COR-L47 (cell line): ENCODE measurements at regions not wholly inside any gene's neighbourhood (a gene's known extent, or its start where the extent isn't known, plus 50 kb on each side); places are given as distances from the start of the nearest gene placed in this dataset.
"Not testable (repeated sequence)": the region's sequence is repeated elsewhere in the genome, so short reads cannot be mapped to it uniquely, and the experiment has no call there.

ENCODE experiments used
- DNase-seq: peaks from one replicate; lab custom pipeline; 2025; lab: John Stamatoyannopoulos, UW

- no peak for DNase-seq
Observed at GRCh38 chr9:73095425-73095824, 56.2 kb upstream of the ANXA1 start.

DNA sequence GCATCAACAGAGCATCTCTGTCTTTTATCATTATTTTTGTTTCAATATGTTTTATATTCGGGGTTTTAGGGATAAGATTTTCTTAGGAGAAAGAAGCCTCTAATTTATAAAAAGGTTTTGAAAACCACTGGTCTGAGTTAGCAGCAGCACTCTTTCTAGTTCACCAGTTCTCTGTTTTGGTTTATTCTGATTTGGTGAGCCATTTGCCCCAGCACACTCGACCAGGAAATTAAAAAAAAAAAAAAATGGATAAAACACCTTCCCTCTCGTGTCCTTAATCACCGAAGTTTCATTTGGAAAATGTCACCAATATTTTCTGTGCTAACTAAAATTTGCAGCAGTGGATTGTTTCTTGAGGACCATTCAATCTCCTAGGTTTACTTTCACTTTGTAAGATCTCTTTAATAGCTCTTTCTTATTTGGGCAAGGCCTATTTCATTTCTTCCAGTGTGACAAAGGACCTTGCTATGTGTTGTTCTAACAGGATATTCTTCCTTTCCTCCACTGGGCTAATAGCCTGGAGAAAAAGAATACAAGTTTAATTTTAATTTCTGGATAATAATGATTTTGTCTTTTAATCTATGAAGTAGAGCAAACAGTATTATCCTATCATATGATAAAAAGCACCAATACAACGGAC lies 57.8 kb upstream of the ANXA1 start:
- no peak for DNase-seq

GRCh38 chr9:73093016-73093739 lies 58.5 kb upstream of the ANXA1 start:
- DNase-seq = no peak

- no peak for DNase-seq
Observed at GRCh38 chr9:73091909-73092308, 59.8 kb upstream of the ANXA1 start.

- DNase-seq = no peak
Observed at GRCh38 chr9:73090214-73090613, 61.5 kb upstream of the ANXA1 start.

DNA sequence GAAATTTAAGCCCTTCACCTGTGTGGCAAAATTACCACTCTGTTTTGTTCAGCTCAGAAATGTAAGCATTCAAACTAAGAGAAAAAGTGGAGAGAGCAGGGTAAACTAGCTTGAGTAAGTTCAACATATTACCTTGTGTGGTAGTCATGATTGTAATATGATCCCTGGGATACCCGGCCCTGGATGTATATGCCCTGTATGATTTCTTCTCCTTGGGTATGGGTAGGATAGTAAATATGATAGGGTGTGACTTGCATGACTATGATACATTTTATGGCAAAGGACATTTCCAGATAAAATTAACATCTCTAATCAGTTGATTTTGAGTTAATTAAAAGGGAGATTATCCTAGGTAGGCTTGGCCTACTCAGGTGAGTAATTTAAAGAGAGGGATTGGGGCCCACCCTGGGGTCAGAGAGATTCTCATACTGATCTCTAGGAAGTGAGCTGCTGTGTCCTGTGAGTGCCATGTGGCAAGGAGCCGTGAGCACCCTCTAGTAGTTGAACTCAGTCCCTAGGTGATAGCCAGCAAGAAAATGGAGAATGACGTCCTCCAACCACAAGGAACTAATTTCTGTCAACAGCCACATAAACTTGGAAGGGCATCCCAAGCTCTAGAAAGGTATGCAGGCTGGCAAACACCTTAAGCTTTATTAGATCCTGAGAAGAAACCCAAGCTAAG lies 62.2 kb upstream of the ANXA1 start:
- no peak for DNase-seq

- not testable (repeated sequence) for DNase-seq
Observed at GRCh38 chr9:73087876-73088275, 63.8 kb upstream of the ANXA1 start.

- DNase-seq = no peak
Observed at GRCh38 chr9:73083519-73083918, 68.1 kb upstream of the ANXA1 start.

GRCh38 chr9:73081979-73082657 lies 69.5 kb upstream of the ANXA1 start:
- DNase-seq = peak; percentile 44

GRCh38 chr9:73080110-73080694 lies 71.5 kb upstream of the ANXA1 start:
- no peak for DNase-seq

GRCh38 chr9:73079326-73079725 lies 72.3 kb upstream of the ANXA1 start:
- DNase-seq = no peak

GRCh38 chr9:73077625-73078030 lies 74.0 kb upstream of the ANXA1 start:
- DNase-seq = no peak

- DNase-seq = no peak
Observed at GRCh38 chr9:73076970-73077369, 74.7 kb upstream of the ANXA1 start.

- no peak for DNase-seq
Observed at GRCh38 chr9:73074176-73074708, 77.4 kb upstream of the ANXA1 start.

GRCh38 chr9:73073337-73074175 lies 78.1 kb upstream of the ANXA1 start:
- no peak for DNase-seq

GRCh38 chr9:73067074-73067473 lies 84.6 kb upstream of the ANXA1 start:
- no peak for DNase-seq

GRCh38 chr9:73065439-73065838 lies 86.2 kb upstream of the ANXA1 start:
- no peak for DNase-seq

GRCh38 chr9:73064315-73064714 lies 87.3 kb upstream of the ANXA1 start:
- DNase-seq = no peak

DNA sequence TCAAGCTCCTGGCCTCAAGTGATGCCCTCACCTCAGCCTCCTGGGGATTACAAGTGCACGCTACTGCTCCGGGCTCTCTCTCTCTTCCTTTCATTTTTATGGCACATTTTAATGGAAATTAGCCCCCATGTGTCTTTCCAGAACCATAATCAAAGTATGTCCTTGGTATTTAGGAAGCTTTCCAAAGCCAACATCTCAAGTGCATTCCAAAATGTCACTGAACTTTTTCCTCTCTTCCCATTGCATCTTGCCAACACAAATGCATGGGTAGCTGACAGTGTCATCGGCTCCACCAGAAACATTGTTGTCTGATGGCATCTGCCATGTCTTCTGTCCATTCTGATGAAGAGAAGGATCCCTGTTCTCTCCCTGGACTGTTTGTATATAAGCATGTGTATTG lies 90.5 kb upstream of the ANXA1 start:
- no peak for DNase-seq

GRCh38 chr9:73059247-73059646 lies 92.4 kb upstream of the ANXA1 start:
- DNase-seq = no peak

- DNase-seq = no peak
Observed at GRCh38 chr9:73056245-73056644, 95.4 kb upstream of the ANXA1 start.
